Activated B cell treated with CpG ODN at 0.5 μM for 24 hours (primary cell): ENCODE measurements at regions not wholly inside any gene's neighbourhood (a gene's known extent, or its start where the extent isn't known, plus 50 kb on each side); places are given as distances from the start of the nearest gene placed in this dataset.

Experiments used
- ATAC-seq: fragments of 200-7000 bp; cut with Tn5 transposase; one replicate; pipeline ENCODE4 v1.10.0; 2021; ENCODE audit warnings: low read depth, mild to moderate bottlenecking, moderate library complexity
- CTCF ChIA-PET: fragments of 350-600 bp; sonication (Branson Sonifier 250); formaldehyde crosslinking; loops from one replicate; lab custom pipeline; 2021; ENCODE audit warnings: antibody characterized with exemption; lab: Charles Lee
- POLR2A ChIA-PET: fragments of 350-600 bp; sonication (Branson Sonifier 250); formaldehyde crosslinking; loops from one replicate; lab custom pipeline; 2021; ENCODE audit warnings: antibody characterized with exemption; lab: Charles Lee
- DNase-seq: peaks from one replicate; pipeline ENCODE4 v3.0.0; 2022
- H3K27ac Mint-ChIP-seq: one replicate; pipeline ENCODE4 v1.8.0; 2020; ENCODE audit warnings: mixed read lengths
- H3K27me3 Mint-ChIP-seq: one replicate; pipeline ENCODE4 v1.8.0; 2021; ENCODE audit warnings: mixed read lengths
- H3K36me3 Mint-ChIP-seq: one replicate; pipeline ENCODE4 v1.8.0; 2021; ENCODE audit warnings: low read depth, mixed read lengths
- H3K4me1 Mint-ChIP-seq: one replicate; pipeline ENCODE4 v1.8.0; 2021; ENCODE audit warnings: mixed read lengths
- H3K4me3 Mint-ChIP-seq: one replicate; pipeline ENCODE4 v1.8.0; 2020; ENCODE audit warnings: mild to moderate bottlenecking, mixed read lengths
- H3K9me3 Mint-ChIP-seq: one replicate; pipeline ENCODE4 v1.8.0; 2020; ENCODE audit warnings: mixed read lengths
- intact Hi-C: fragments of 100-400 bp; cut with micrococcal nuclease; formaldehyde crosslinking; loops from one replicate; pipeline ENCODE4 v1.15.1; 2024
- TF ChIP-seq, protein P1 (sequence below): fragments of 200-600 bp; IDR thresholded peaks from one replicate; pipeline ENCODE4 v1.8.0; 2022; ENCODE audit warnings: antibody characterized with exemption, mild to moderate bottlenecking

DNA sequence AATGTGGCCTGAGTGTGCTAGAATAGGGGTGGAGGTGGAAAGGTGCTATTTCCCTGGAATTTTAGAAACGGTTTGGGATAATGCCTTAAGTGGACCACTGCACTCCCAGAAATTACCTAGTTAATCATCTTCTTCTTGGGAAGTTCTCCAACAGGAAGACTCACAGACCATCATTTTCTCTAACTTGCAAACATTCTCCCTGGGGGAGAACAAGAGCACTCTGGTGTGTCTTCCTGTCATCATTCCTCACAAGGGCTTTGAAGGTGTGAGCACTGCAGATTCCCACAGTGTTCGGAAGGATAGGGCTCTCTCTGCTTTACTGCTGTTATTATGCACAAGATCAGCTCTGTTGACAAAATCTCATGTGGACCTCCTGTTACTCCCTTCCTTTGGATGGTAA is 54.9 kb upstream of the TSPAN2 start:
- Mint-ChIP-seq H3K4me1 (peaks cover under 1% of the 10 kb centered on the region), H3K36me3 (no peaks in the 10 kb centered on the region), H3K4me3 (no peak overlapping the region), H3K27me3 (peaks cover 49% of the 10 kb centered on the region), H3K9me3 (no peaks in the 10 kb centered on the region), H3K27ac (no peak overlapping the region)
- ATAC-seq (no peak), DNase-seq (no peak)
- ChIA-PET POLR2A (no interaction called here), CTCF (no interaction called here)
- TF ChIP-seq, protein P1, sequence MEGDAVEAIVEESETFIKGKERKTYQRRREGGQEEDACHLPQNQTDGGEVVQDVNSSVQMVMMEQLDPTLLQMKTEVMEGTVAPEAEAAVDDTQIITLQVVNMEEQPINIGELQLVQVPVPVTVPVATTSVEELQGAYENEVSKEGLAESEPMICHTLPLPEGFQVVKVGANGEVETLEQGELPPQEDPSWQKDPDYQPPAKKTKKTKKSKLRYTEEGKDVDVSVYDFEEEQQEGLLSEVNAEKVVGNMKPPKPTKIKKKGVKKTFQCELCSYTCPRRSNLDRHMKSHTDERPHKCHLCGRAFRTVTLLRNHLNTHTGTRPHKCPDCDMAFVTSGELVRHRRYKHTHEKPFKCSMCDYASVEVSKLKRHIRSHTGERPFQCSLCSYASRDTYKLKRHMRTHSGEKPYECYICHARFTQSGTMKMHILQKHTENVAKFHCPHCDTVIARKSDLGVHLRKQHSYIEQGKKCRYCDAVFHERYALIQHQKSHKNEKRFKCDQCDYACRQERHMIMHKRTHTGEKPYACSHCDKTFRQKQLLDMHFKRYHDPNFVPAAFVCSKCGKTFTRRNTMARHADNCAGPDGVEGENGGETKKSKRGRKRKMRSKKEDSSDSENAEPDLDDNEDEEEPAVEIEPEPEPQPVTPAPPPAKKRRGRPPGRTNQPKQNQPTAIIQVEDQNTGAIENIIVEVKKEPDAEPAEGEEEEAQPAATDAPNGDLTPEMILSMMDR = no peak
- intact Hi-C loops = no loop called here

DNA sequence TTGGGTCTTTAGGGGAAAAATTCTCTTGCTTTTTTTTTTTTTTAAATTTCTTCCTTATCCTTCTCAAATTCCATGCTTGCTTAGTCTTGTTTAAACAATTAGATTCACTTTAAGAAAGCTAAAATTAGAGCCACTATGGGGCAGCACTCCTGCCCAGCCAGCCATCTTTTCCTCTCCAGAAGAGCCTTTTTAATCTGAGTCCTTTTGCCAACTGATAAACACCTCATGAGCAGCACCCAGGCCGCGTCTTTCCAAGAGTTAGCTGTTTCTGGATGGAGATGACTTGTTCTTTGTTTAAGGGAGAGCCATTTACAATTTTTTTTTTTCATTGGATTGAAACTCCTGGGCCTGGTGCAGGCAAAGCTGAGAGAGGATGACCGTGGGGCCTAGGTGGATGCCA is 53.3 kb upstream of the TSPAN2 start:
- POLR2A ChIA-PET = no interaction called here
- no peaks in the 10 kb centered on the region for H3K9me3 Mint-ChIP-seq
- peaks cover 56% of the 10 kb centered on the region for H3K27me3 Mint-ChIP-seq
- peaks cover 3% of the 10 kb centered on the region for H3K4me1 Mint-ChIP-seq
- CTCF ChIA-PET = no interaction called here
- H3K36me3 Mint-ChIP-seq = no peaks in the 10 kb centered on the region
- no peak overlapping the region for H3K27ac Mint-ChIP-seq
- H3K4me3 Mint-ChIP-seq = no peak overlapping the region
- intact Hi-C loops = no loop called here
- TF ChIP-seq, protein P1 = no peak
- no peak for DNase-seq
- no peak for ATAC-seq

DNA sequence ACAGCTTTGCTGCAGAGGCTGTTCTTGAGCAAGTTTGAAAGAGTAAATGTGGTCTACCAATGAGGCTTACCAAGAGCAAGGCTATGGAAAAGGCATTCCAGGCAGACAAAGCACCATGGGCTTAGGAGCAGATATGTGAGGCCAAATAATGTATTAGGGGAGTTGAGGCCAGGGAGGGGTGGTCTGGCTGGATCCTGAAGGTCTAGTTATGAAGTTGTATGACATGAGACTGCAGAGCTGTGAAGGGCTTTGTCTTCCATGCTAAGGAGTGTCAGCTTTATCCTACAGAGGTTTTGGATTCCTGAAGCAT is 51.8 kb upstream of the TSPAN2 start:
- Mint-ChIP-seq H3K27me3 (peaks cover 44% of the 10 kb centered on the region), H3K9me3 (no peaks in the 10 kb centered on the region), H3K4me3 (no peak overlapping the region), H3K4me1 (peaks cover 3% of the 10 kb centered on the region), H3K36me3 (no peaks in the 10 kb centered on the region), H3K27ac (no peak overlapping the region)
- POLR2A ChIA-PET = no interaction called here
- CTCF ChIA-PET = no interaction called here
- TF ChIP-seq, protein P1 = no peak
- ATAC-seq (no peak), DNase-seq (no peak)
- intact Hi-C loops = no loop called here

DNA sequence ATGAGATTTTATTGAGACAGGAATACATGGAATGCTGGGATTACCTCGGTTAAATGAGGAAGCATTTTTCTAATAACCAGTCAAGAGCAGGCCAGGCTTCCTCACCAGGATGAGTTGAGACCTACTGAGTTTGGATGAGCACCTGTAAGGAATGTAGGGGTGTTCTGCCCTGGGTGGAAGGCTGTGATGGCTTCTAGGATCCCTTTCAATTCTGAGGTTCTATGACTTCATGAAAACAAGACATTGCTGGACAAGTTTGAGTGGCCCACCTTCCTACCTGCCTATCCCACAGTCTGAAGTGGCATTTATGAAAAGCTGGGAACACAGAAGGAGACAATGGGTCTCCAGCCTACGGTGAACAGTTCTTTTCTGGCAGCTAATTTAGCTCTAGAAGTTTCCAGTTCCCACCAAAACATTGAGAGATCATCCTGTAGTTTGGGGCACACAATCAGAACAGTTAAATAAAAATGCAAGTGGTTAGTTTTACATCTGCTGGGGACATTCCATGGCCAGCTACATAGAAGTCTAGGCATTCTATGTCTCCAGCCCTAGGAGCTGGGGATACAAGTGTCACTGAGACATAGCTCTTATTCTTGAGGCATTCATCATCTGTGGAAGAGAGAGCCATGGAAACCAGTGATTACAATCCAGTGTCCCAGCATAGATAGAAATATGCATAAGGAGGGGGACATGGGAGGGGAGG is 51.3 kb upstream of the TSPAN2 start:
- intact Hi-C loops = no loop called here
- Mint-ChIP-seq H3K27ac (no peak overlapping the region), H3K9me3 (no peaks in the 10 kb centered on the region), H3K4me3 (no peak overlapping the region), H3K36me3 (no peaks in the 10 kb centered on the region), H3K4me1 (peaks cover 3% of the 10 kb centered on the region), H3K27me3 (peaks cover 40% of the 10 kb centered on the region)
- ATAC-seq (no peak), DNase-seq (no peak)
- CTCF ChIA-PET = interaction anchor here (1.3 kb wide), 1 partner anchor 841 kb away, joined by 3 read pairs; no protein-coding TSS in a partner anchor
- POLR2A ChIA-PET = no interaction called here
- TF ChIP-seq, protein P1 = no peak

DNA sequence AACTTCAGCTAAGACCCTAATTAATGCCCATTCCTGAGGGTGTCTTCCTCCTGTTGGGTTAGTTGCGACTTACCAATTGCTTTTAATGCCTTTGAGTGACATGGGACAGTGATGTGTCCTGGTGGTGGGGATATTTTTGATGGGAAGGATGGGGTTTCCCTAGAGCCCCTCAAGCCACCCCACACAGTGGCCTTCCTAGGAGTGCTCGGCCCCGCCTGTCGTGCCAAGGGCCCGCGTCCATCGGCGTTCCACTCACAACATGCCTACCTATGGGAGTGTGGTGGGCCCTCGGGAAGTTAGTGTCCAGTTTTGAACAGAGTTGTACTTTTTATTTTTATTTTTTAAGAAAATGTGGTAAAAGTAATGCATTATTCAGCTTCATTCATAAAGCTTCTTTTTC is 50.1 kb upstream of the TSPAN2 start:
- ChIA-PET CTCF (interaction anchor here (0.7 to 3.2 kb wide), 5 partner anchors 8 to 842 kb away, joined by 3 to 21 read pairs (median 4); no protein-coding TSS in a partner anchor), POLR2A (no interaction called here)
- H3K36me3 Mint-ChIP-seq = no peaks in the 10 kb centered on the region
- ATAC-seq = no peak
- H3K27ac Mint-ChIP-seq = no peak overlapping the region
- intact Hi-C loops = loop anchor here (1.0 to 5.0 kb wide), 2 partner anchors 568 to 838 kb away; no protein-coding TSS in a partner anchor
- no peak overlapping the region for H3K4me3 Mint-ChIP-seq
- peaks cover 3% of the 10 kb centered on the region for H3K4me1 Mint-ChIP-seq
- TF ChIP-seq, protein P1 = no peak
- H3K9me3 Mint-ChIP-seq = no peaks in the 10 kb centered on the region
- peaks cover 29% of the 10 kb centered on the region for H3K27me3 Mint-ChIP-seq
- no peak for DNase-seq
